ENCODE measurements at regions not wholly inside any gene's neighbourhood (a gene's known extent, or its start where the extent isn't known, plus 50 kb on each side); places are given as distances from the start of the nearest gene placed in this dataset.
"Not testable (repeated sequence)": the region's sequence is repeated elsewhere in the genome, so short reads cannot be mapped to it uniquely, and the experiment has no call there.

DNA sequence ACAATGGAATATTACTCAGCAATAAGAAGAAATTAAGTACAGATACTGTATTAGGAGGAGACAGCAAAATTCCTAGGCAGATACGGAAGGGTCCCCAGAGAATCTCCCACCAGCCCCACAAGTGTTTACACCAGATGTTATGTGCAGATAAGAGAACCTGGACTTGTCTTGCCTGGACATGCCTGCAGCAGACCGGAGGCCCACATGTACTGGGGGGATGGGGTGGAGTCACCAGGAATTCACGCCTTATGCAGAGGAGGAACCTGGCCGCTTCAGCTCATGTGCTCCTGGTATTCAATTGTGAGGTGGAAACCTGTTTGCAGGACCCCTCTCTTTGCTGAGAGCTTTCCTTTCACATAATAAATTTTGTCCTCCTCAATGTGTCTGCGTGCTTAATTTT is 586.3 kb upstream of the DEFB115 start:
- not testable (repeated sequence) for DNase-seq

DNA sequence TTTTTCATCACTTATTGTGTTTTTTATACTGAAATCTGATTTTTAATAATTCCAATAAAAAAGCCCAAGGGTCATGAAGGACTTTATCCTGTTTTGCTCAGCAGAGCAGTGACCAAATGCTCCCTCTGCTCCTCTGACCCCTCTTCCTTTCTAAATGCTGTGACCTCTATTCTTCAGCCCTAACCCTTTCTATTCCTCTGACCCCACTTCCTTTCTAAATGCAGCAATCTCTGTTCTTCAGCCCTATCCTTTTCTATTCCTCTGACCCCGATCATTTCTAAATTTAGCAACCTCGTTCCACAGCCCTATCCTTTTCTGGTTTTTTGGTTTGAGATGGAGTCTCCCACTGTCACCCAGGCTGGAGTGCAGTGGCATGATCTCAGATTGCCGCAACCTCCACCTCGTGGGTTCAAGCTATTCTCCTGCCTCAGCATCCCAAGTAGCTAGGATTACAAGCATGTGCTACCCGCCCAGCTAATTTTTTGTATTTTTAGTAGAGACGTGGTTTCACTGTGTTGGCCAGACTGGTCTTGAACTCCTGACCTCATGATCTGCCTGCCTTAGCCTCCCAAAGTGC is 581.4 kb upstream of the DEFB115 start:
- DNase-seq, result not testable (repeated sequence)

DNA sequence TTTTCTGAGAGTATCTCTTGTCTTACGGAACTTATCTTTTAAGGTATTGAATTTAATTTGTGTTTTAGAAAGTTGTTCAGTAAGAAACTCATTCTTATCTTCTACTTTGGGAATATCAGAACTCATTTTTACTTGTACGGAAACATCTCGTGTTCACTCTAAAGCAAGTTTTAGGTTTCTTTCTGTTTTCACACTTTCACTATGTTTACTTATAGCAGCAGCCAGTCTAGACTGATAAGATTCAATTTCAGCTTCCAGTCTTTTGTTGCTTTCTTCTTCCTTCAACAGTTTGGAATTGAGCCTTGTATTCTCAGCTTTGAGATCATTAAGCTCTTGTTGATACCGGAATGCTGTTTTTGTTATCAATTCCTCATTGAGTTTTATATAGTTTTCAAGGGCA is 575.2 kb upstream of the DEFB115 start:
- DNase-seq, result not testable (repeated sequence)

DNA sequence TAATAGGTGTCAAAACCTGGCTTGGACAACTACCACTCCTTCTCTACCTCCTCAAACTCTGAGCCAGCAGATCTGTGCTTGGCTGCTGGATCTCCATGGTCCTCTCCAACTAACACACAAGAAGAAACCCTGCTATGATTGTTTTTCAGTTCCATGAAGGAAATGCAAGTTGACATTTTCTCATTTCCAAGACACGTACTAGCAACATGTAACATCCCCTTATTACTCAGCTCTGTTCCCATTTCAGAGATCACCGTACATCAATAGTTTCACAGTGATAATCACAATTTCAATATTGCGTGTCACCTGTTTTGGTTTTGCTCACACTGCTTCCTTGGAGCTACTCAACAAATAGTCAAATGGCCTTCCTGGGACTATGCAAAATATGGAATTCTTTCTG is 544.6 kb upstream of the DEFB115 start:
- DNase-seq, result not testable (repeated sequence)

DNA sequence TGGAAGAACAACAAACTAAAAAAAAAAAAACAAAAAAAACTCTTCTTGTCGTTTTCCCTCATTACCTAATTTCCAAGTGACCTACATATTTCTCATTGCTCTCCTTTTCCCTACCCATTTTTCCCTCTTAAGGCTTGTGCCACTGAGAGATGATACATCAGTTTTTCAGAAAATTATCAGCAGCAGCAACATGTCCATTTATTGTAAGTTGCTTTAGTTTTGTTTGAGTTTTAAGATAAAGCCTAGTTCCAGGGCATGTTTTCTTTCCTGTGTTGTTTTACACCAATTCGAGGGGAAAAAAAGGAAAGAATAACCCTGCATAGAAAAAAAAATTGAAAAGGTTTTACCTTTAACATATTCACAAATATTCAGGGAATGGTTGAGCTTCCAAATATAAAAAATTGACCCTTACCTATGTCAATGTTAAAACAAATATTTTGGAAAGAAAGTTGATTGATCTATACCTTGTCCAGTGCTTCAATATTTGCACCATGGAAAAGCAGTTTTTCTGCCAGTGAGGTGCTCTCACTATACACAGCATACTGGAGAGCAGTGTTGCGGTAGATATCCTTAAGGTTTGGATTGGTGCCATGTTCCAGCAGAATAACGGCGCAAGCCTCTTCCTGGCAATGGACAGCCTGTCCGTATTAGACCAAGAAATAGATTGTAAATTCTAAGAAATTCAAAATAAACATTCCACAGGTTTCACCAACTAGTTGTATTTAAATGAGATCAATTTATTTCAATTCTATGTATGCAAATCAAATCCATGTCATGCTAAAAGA is 537.9 kb upstream of the DEFB115 start:
- not testable (repeated sequence) for DNase-seq

DNA sequence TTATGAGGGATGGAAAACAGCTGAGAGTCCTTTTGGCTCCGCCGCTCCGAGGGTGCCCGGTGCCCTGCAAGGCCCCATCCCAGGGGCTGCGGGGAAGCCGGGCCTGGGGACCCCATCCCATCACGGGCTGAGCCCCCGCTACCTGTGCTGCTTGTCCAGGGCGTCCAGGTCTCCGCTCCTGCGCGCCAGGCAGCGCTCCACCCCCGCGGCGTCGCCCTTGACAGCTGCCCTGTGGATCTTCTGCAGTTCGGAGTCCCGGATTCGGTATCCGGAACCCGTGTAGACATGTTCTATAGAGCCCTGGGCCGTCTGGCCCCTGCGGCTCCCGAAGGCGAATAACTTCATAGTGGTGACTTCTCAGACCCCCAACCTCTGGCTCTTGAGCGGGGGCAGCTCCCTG is 534.0 kb upstream of the DEFB115 start:
- DNase-seq, result not testable (repeated sequence)

DNA sequence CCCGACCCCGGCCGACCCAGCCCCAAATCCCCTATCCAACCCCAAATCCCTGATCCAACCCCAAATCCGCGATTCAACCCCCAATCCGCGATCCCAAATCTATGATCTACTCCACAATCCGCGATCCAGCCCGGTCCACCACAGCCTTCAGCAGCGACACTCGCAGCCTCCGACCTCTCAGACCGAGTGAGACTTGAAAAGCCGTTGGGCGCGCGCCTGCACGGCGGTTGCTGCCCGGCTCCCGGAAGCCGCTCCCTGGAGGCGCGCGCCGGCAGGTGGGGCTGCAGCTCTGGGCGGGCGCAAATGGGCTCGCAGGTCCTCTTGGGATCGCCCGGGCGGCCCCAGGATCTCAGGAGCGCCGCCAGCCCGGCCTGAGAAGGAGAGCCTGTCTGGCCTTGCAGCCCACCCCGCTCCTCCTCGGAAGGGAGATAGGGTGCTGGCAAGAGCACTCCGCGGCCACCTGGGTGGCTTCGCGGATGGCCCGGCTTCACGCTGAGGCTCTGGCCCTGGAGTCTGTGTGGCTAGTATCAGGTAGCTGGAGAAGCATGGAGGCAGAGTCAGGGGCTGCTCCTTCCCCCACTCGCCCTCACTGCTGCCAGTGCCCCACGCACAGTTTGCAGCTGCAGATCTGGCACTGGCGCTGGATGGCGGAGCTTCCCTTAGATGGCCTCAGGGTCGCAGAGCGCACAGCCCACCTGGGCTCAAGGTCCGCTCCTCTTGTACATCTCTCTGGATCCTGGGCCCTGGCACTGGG is 533.4 kb upstream of the DEFB115 start:
- DNase-seq, result not testable (repeated sequence)

DNA sequence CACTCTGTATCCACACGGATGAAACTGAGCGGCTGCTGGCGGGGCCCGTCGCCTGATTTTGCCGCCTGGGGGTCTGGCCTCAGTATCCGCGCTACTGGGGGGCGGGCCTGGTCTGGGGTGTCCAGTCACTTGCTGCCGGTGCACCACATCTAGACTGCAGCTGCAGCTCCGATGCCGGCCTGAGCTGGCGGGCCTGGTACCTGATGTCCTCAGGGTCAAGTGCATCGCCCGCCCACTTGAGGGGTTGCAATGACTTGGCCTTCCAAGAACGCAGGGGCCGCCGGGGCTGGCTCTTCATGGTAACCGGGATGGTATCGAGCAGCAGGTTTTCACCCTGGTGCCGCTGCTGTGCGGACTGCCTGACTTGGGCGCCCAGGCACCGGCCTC is 532.8 kb upstream of the DEFB115 start:
- DNase-seq, result not testable (repeated sequence)

DNA sequence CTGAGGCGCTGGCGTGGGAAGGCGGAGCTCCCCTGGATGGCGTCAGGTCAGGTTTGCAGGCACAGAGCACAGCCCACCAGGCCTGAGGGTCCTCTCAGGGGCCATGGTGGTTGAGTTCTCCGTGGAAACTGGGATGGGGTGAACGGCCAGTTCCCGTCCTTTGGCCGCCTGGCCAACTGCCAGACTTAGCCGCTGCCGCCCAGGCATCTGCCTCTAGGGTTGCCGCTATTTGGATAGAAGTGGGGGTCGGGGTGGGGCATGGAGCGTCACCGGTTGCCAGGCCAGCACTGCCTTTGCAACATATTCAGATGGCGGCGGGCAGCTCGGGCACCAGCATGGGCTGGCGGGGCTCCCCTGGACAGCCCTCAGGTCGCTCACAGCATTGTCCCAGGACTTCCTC is 532.3 kb upstream of the DEFB115 start:
- DNase-seq, result not testable (repeated sequence)

DNA sequence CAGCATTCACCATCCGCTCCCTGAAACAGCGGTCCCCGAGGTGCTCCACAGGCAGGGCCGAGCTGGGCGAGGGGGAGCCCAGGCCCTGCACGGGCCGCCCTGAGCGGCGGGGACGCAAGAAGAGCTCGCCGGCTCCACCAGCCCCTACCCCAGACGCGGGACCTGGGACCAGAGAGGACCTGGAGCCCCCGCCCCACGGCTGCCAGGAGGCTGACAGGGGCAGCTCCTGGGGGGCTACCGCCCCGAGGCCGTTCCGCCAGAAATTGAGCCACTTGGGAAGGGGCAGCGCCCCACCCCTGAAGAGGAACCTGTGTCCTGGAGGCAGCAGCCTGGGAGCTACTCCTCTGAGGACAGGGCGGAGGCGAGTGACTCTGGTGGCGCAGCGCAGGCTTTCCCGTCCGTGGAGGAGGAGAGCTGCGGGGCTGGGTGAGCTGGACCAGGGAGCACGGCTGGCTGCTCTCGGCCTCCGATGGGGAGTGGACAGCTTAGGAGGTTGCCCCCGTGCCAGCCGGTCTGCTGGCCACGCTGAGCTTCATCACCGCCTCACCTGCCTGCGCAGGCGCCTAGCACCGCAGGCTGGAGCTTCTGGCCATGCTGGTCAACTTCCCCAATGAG is 529.1 kb upstream of the DEFB115 start:
- DNase-seq, result not testable (repeated sequence)
